A549 (cell line): ENCODE measurements at regions not wholly inside any gene's neighbourhood (a gene's known extent, or its start where the extent isn't known, plus 50 kb on each side); places are given as distances from the start of the nearest gene placed in this dataset.

Source experiments
- ATAC-seq, 2 experiments: fragments of 200-7000 bp in 1 of 2; fragments of >200 bp in 1 of 2; cut with Nextera tagmentation in 1 of 2; cut with Tn5 transposase in 1 of 2; 3 replicates each; pipeline versions ENCODE4 v1.8.0 to v1.9.1; 2018 to 2020; ENCODE audit warnings: mild to moderate bottlenecking in 1 of 2, moderate library complexity in 1 of 2
- CTCF ChIA-PET: fragments of 300-600 bp; sonication (Branson Sonifier 250); formaldehyde crosslinking; extraction: SDS; loops from one replicate; lab custom pipeline; 2021; ENCODE audit warnings: antibody characterized with exemption, inconsistent platforms; lab: Yijun Ruan, JAX
- POLR2A ChIA-PET: fragments of 350-600 bp; formaldehyde crosslinking; extraction: SDS; loops from one replicate; lab custom pipeline; 2021; ENCODE audit warnings: antibody characterized with exemption, inconsistent platforms; lab: Yijun Ruan, JAX
- DNase-seq, 2 experiments: peaks; one replicate each; pipeline versions ENCODE4 v3.0.0 to v3.0.0-alpha.2; 2011 to 2016; ENCODE audit warnings: low read depth in 1 of 2, low spot score in 1 of 2
- FAIRE-seq: peaks from 2 replicates; lab custom pipeline; 2011; peaks lifted over from hg19 to GRCh38; lab: Jason Lieb, UNC
- H3K27ac ChIP-seq, 2 experiments: fragments of >200 bp; sonication (Bioruptor Twin); formaldehyde crosslinking; 3 replicates each; pipeline ENCODE4 v1.5.1; 2016 to 2017
- H3K4me1 ChIP-seq: fragments of >200 bp; sonication (Bioruptor Twin); formaldehyde crosslinking; 3 replicates; pipeline ENCODE4 v1.6.1; 2016
- H3K4me2 ChIP-seq: fragments of >200 bp; sonication (Bioruptor Twin); formaldehyde crosslinking; 3 replicates; pipeline ENCODE4 v1.6.1; 2016
- H3K4me3 ChIP-seq: fragments of >200 bp; sonication (Bioruptor Twin); formaldehyde crosslinking; 3 replicates; pipeline ENCODE4 v1.5.1; 2016
- H3K9me3 ChIP-seq: fragments of >200 bp; sonication (Bioruptor Twin); formaldehyde crosslinking; 3 replicates; pipeline ENCODE4 v1.6.1; 2016
- CEBPB ChIP-seq, 2 experiments: fragments of >200 bp in 1 of 2; sonication (Bioruptor Twin) in 1 of 2; formaldehyde crosslinking in 1 of 2; IDR thresholded peaks; 2 replicates each; pipeline ENCODE4 v1.6.1; 2012 to 2016
- E2F6 ChIP-seq: IDR thresholded peaks from 2 replicates; pipeline ENCODE4 v1.6.1; 2012; ENCODE audit warnings: low read depth, borderline replicate concordance
- EHF ChIP-seq: fragments of 250-450 bp; sonication (Bioruptor Pico); IDR thresholded peaks from 2 replicates; pipeline ENCODE4 v1.5.0; 2020; ENCODE audit warnings: mild to moderate bottlenecking
- EHMT2 ChIP-seq: fragments of 200-600 bp; sonication (generic); IDR thresholded peaks from 2 replicates; pipeline ENCODE4 v1.6.1; 2016; ENCODE audit warnings: antibody characterized with exemption, low read depth, mild to moderate bottlenecking, moderate library complexity
- EP300 ChIP-seq, 2 experiments: fragments of >200 bp; sonication (Bioruptor Twin); formaldehyde crosslinking; IDR thresholded peaks; 2 replicates in 1 of 2; 3 replicates in 1 of 2; pipeline ENCODE4 v1.6.1; 2016 to 2017
- GATA3 ChIP-seq: IDR thresholded peaks from 2 replicates; pipeline ENCODE4 v1.6.1; 2012; ENCODE audit warnings: borderline replicate concordance
- HES2 ChIP-seq: fragments of >200 bp; sonication (Bioruptor Twin); formaldehyde crosslinking; IDR thresholded peaks from 2 replicates; pipeline ENCODE4 v1.6.1; 2016
- HEYL ChIP-seq: fragments of 250-450 bp; sonication (Bioruptor Pico); IDR thresholded peaks from 2 replicates; pipeline ENCODE4 v1.8.0; 2021; ENCODE audit warnings: mild to moderate bottlenecking, moderate library complexity
- HOXB13 ChIP-seq: fragments of 250-450 bp; sonication (Bioruptor Pico); IDR thresholded peaks from 2 replicates; pipeline ENCODE4 v1.5.0; 2020; ENCODE audit warnings: low read depth, mild to moderate bottlenecking, moderate library complexity
- HOXB5 ChIP-seq: fragments of 250-450 bp; sonication (Bioruptor Pico); IDR thresholded peaks from 2 replicates; pipeline ENCODE4 v1.5.0; 2020; ENCODE audit warnings: mild to moderate bottlenecking, moderate library complexity
- JUNB ChIP-seq: fragments of >200 bp; sonication (Bioruptor Twin); formaldehyde crosslinking; IDR thresholded peaks from 2 replicates; pipeline ENCODE4 v1.6.1; 2016
- KDM5A ChIP-seq: fragments of 200-600 bp; sonication (generic); IDR thresholded peaks from 2 replicates; pipeline ENCODE4 v1.6.1; 2016; ENCODE audit warnings: antibody characterized with exemption, mild to moderate bottlenecking
- MAFK ChIP-seq: fragments of 450-650 bp; IDR thresholded peaks from 2 replicates; pipeline ENCODE4 v1.6.1; 2014; ENCODE audit not compliant: partially characterized antibody
- MAX ChIP-seq: IDR thresholded peaks from 2 replicates; pipeline ENCODE4 v1.6.1; 2012
- MAZ ChIP-seq: fragments of 150-350 bp; IDR thresholded peaks from 2 replicates; pipeline ENCODE4 v1.6.1; 2014; ENCODE audit warnings: antibody characterized with exemption, low read depth, low read length, borderline replicate concordance
- MYC ChIP-seq: IDR thresholded peaks from 2 replicates; pipeline ENCODE4 v1.6.1; 2012; ENCODE audit warnings: mild to moderate bottlenecking, inconsistent platforms, low read length, improper control_type of control experiment, borderline replicate concordance
- NPAS2 ChIP-seq: fragments of 250-450 bp; sonication (Bioruptor Pico); IDR thresholded peaks from 2 replicates; pipeline ENCODE4 v1.8.0; 2022; ENCODE audit warnings: mild to moderate bottlenecking, moderate library complexity, borderline replicate concordance
- RARB ChIP-seq: fragments of 250-450 bp; sonication (Bioruptor Pico); IDR thresholded peaks from 2 replicates; pipeline ENCODE4 v1.8.0; 2021; ENCODE audit warnings: mild to moderate bottlenecking, moderate library complexity
- SMC3 ChIP-seq: fragments of >200 bp; sonication (Bioruptor Twin); formaldehyde crosslinking; IDR thresholded peaks from 3 replicates; pipeline ENCODE4 v1.6.1; 2018; ENCODE audit warnings: inconsistent platforms
- SREBF2 ChIP-seq: fragments of 450-650 bp; IDR thresholded peaks from 2 replicates; pipeline ENCODE4 v1.6.1; 2014; ENCODE audit warnings: mild to moderate bottlenecking, moderate library complexity
- ZFP36 ChIP-seq: fragments of 450-650 bp; IDR thresholded peaks from 2 replicates; pipeline ENCODE4 v1.6.1; 2014; ENCODE audit warnings: borderline replicate concordance; ENCODE audit not compliant: partially characterized antibody
- WGBS: methylation state at CpG from one replicate; pipeline ENCODE4 v1.1.6; 2017; ENCODE audit errors: missing lambda C conversion rate; 5-methylcytosine and 5-hydroxymethylcytosine counted together

GRCh38 chr10:128811511-128811910 is 655.5 kb upstream of the MGMT start:
- ChIA-PET POLR2A (no interaction called here), CTCF (no interaction called here)
- ATAC-seq, result no peak
- H3K4me2 ChIP-seq, result no peak overlapping the region
- no peak overlapping the region for H3K27ac ChIP-seq
- WGBS, result 8% methylated on average over 10 of the region's 10 CpGs
- no peaks in the 10 kb centered on the region for H3K4me1 ChIP-seq
- DNase-seq, result no peak
- no peaks in the 10 kb centered on the region for H3K9me3 ChIP-seq
- no peak overlapping the region for H3K4me3 ChIP-seq
- no peak for FAIRE-seq
- no peak for TF ChIP-seq E2F6
- TF ChIP-seq MAFK, result no peak
- no peak for TF ChIP-seq RARB
- TF ChIP-seq MAZ, result no peak
- TF ChIP-seq HOXB13 (CRISPR knock-in tag), result no peak
- no peak for TF ChIP-seq EHF (CRISPR knock-in tag)
- TF ChIP-seq SMC3, result no peak

GRCh38 chr10:128812000-128812399 is 655.0 kb upstream of the MGMT start:
- H3K9me3 ChIP-seq, result no peaks in the 10 kb centered on the region
- ChIA-PET POLR2A (no interaction called here), CTCF (no interaction called here)
- H3K4me2 ChIP-seq, result no peak overlapping the region
- no peak for TF ChIP-seq HOXB13 (CRISPR knock-in tag)
- TF ChIP-seq EP300 (IDR thresholded peaks at IDR 0.05), result no peak
- TF ChIP-seq MAX, result no peak
- no peak for TF ChIP-seq KDM5A
- no peaks in the 10 kb centered on the region for H3K4me1 ChIP-seq
- whole genome bisulfite sequencing, result 7% methylated on average over 15 of the region's 15 CpGs
- DNase-seq (no peak), ATAC-seq (no peak), FAIRE-seq (no peak)
- H3K4me3 ChIP-seq, result no peak overlapping the region
- H3K27ac ChIP-seq, result no peak overlapping the region

- FAIRE-seq, result no peak
- no peak for DNase-seq
- Histone ChIP-seq H3K4me1 (no peaks in the 10 kb centered on the region), H3K4me2 (no peak overlapping the region), H3K27ac (no peak overlapping the region)
- POLR2A ChIA-PET, result no interaction called here
- no peak for TF ChIP-seq MYC
- no peak for TF ChIP-seq ZFP36
- TF ChIP-seq SREBF2, result no peak
- no peak for TF ChIP-seq GATA3
- no peak for TF ChIP-seq CEBPB (IDR thresholded peaks at IDR 0.05)
- TF ChIP-seq E2F6, result no peak
- TF ChIP-seq HEYL (CRISPR knock-in tag), result no peak
- no peak for TF ChIP-seq HOXB5 (CRISPR knock-in tag)
- TF ChIP-seq, all 56 proteins: peak for 0
- Histone ChIP-seq H3K4me3 (no peak overlapping the region), H3K9me3 (no peaks in the 10 kb centered on the region)
- no peak for ATAC-seq
- WGBS, result 2% methylated on average over 3 of the region's 3 CpGs
- CTCF ChIA-PET, result no interaction called here
Measured at GRCh38 chr10:128813574-128813973, 653.5 kb upstream of the MGMT start.

- TF ChIP-seq SMC3 (no peak), EHMT2 (no peak), NPAS2 (CRISPR knock-in tag) (no peak), HES2 (no peak), JUNB (no peak), MAZ (no peak)
- Histone ChIP-seq H3K27ac (no peak overlapping the region), H3K4me3 (no peak overlapping the region), H3K4me1 (no peaks in the 10 kb centered on the region), H3K4me2 (no peak overlapping the region), H3K9me3 (no peaks in the 10 kb centered on the region)
- FAIRE-seq (no peak), DNase-seq (no peak), ATAC-seq (no peak)
- CTCF ChIA-PET, result no interaction called here
- POLR2A ChIA-PET, result no interaction called here
- 37% methylated on average over 12 of the region's 12 CpGs for WGBS
Measured at GRCh38 chr10:128814024-128814423, 653.0 kb upstream of the MGMT start.
